ENCODE measurements at regions not wholly inside any gene's neighbourhood (a gene's known extent, or its start where the extent isn't known, plus 50 kb on each side); places are given as distances from the start of the nearest gene placed in this dataset.

- TF ChIP-seq CTCF (conservative IDR thresholded peaks at IDR 0.05; ENCODE audit: low read depth in 2 of 2) (no peak), REST (IDR thresholded peaks at IDR 0.05; ENCODE audit: unreplicated experiment) (no peak), POLR2AphosphoS5 (IDR thresholded peaks at IDR 0.05; ENCODE audit: low read depth) (no peak), EZH2 (IDR thresholded peaks at IDR 0.05; ENCODE audit: low read depth, unreplicated experiment) (no peak), EZH2phosphoT487 (IDR thresholded peaks at IDR 0.05; ENCODE audit: unreplicated experiment) (no peak), CREB1 (CRISPR knock-in tag; IDR thresholded peaks at IDR 0.05; ENCODE audit: low read depth) (no peak), JUNB (IDR thresholded peaks at IDR 0.05; ENCODE audit: unreplicated experiment) (no peak), STAT1 (IDR thresholded peaks at IDR 0.05; ENCODE audit: unreplicated experiment) (no peak)
Measured at GRCh38 chr15:81869161-81869954, 176.5 kb downstream of the MEX3B start.

Data from GM23338 (cell line).